Kidney (tissue), 13 donors: ENCODE measurements at regions not wholly inside any gene's neighbourhood (a gene's known extent, or its start where the extent isn't known, plus 50 kb on each side); places are given as distances from the start of the nearest gene placed in this dataset.

Experiments used
- DNase-seq, 5 donors: peaks; one replicate each; pipeline ENCODE4 v3.0.0-alpha.2; 2013 to 2020
- FAIRE-seq: peaks from 2 replicates; lab custom pipeline; 2012; peaks lifted over from hg19 to GRCh38; lab: Jason Lieb, UNC
- H3K27ac ChIP-seq, 2 donors: one replicate each; pipeline ENCODE4 v1.7.0; 2013; ENCODE audit warnings: low read depth in 2 of 2, low read length in 2 of 2, inconsistent platforms in 1 of 2
- H3K27me3 ChIP-seq: one replicate; pipeline ENCODE4 v1.7.1; 2013; ENCODE audit warnings: low read length, inconsistent platforms; ENCODE audit not compliant: control insufficient read depth, insufficient read depth
- H3K36me3 ChIP-seq, 3 donors: one replicate each; pipeline versions ENCODE4 v1.7.0 to v1.7.1; 2013; ENCODE audit warnings: low read length in 3 of 3, control low read depth in 1 of 3, inconsistent platforms in 1 of 3; ENCODE audit not compliant: insufficient read depth in 3 of 3, control insufficient read depth in 2 of 3
- H3K4me1 ChIP-seq, 3 donors: one replicate each; pipeline versions ENCODE4 v1.7.0 to v1.7.1; 2013; ENCODE audit warnings: low read length in 3 of 3, inconsistent platforms in 1 of 3, low read depth in 1 of 3; ENCODE audit not compliant: control insufficient read depth in 2 of 3, insufficient read depth in 2 of 3
- H3K4me3 ChIP-seq, 3 donors: one replicate each; pipeline versions ENCODE4 v1.7.0 to v1.8.1; 2013; ENCODE audit warnings: low read length in 3 of 3, control low read depth in 1 of 3, inconsistent platforms in 1 of 3
- H3K9ac ChIP-seq, 3 donors: one replicate each; pipeline versions ENCODE4 v1.7.0 to v1.7.1; 2013; ENCODE audit warnings: low read length in 3 of 3, control low read depth in 1 of 3, inconsistent platforms in 1 of 3
- H3K9me3 ChIP-seq, 3 donors: one replicate each; pipeline versions ENCODE4 v1.7.0 to v1.7.1; 2013; ENCODE audit warnings: low read length in 3 of 3, control low read depth in 1 of 3, inconsistent platforms in 1 of 3; ENCODE audit not compliant: control insufficient read depth in 2 of 3, insufficient read depth in 1 of 3
- intact Hi-C: fragments of 100-400 bp; cut with DNase I; formaldehyde crosslinking; loops from one replicate; pipeline ENCODE4 v1.11.1; 2022
- TF ChIP-seq, protein P1 (sequence below): IDR thresholded peaks from 3 replicates; pipeline ENCODE4 v1.5.1; 2012; ENCODE audit warnings: mild to moderate bottlenecking, moderate library complexity, borderline replicate concordance; ENCODE audit not compliant: insufficient read depth; ENCODE audit errors: extremely low read depth
- donor health status: control.
- donor health status: control.
- donor health status: control.
- donor health status: control.
- donor health status: control.
- donor health status: DM: yes; HTN: yes; CAD: no.
- donor health status: Normal renal cell carcinoma (clear cell type).

DNA sequence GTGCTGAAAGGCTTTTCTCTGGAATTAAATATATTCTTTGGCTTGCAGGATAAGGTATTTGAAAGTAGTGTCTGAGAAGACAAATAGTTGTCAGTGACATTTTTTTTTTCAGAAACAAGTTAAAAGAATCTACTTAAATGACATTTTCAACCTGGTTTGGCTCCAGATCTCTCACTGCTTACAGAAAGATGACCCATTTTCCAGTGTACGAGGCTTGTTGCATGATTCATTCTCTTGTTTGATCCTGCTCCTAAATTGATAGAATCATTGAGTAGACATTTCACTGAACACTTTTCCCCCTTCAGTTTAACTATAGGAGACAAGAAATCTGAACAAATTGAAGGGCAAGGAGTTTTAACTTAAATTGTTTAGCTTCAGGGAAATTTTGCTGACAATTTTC lies 546.1 kb downstream of the ZNF608 start:
- no peak for FAIRE-seq
- no peak overlapping the region for H3K4me3 ChIP-seq
- H3K9ac ChIP-seq, result no peak overlapping the region
- TF ChIP-seq, protein P1, sequence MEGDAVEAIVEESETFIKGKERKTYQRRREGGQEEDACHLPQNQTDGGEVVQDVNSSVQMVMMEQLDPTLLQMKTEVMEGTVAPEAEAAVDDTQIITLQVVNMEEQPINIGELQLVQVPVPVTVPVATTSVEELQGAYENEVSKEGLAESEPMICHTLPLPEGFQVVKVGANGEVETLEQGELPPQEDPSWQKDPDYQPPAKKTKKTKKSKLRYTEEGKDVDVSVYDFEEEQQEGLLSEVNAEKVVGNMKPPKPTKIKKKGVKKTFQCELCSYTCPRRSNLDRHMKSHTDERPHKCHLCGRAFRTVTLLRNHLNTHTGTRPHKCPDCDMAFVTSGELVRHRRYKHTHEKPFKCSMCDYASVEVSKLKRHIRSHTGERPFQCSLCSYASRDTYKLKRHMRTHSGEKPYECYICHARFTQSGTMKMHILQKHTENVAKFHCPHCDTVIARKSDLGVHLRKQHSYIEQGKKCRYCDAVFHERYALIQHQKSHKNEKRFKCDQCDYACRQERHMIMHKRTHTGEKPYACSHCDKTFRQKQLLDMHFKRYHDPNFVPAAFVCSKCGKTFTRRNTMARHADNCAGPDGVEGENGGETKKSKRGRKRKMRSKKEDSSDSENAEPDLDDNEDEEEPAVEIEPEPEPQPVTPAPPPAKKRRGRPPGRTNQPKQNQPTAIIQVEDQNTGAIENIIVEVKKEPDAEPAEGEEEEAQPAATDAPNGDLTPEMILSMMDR, result no peak
- intact Hi-C loops, result no loop called here
- H3K27ac ChIP-seq, result no peak overlapping the region
- peaks cover 0 to 5% (median 0%) of the 10 kb centered on the region in 3 donors for H3K9me3 ChIP-seq
- no peak for DNase-seq
- H3K4me1 ChIP-seq, result no peaks in the 10 kb centered on the region
- H3K36me3 ChIP-seq, result no peaks in the 10 kb centered on the region
- no peaks in the 10 kb centered on the region for H3K27me3 ChIP-seq

DNA sequence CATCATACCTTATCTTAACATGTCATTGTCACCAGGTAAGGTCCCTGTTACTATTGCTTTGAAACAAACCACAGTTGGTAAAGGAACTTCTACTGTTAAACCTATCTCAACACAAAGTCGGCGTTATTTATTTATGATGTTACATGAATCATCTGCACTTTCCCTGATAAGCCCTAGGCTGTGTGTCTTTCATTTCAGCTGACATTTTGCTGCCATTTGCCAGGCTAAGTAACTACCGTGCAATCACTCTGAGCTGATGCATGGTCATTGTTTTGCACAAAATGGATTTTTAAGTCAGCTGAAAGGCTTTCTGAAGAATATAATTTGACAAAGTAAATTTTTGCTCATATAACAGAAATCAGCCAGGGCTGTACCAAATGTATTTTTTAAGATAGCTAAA lies 546.5 kb downstream of the ZNF608 start:
- no peak overlapping the region for H3K27ac ChIP-seq
- no peaks in the 10 kb centered on the region for H3K27me3 ChIP-seq
- intact Hi-C loops, result no loop called here
- no peaks in the 10 kb centered on the region for H3K4me1 ChIP-seq
- TF ChIP-seq, protein P1, result no peak
- no peak for FAIRE-seq
- DNase-seq, result no peak
- H3K9ac ChIP-seq, result no peak overlapping the region
- H3K4me3 ChIP-seq, result no peak overlapping the region
- H3K36me3 ChIP-seq, result no peaks in the 10 kb centered on the region
- H3K9me3 ChIP-seq, result peaks cover 0 to 5% (median 0%) of the 10 kb centered on the region in 3 donors

DNA sequence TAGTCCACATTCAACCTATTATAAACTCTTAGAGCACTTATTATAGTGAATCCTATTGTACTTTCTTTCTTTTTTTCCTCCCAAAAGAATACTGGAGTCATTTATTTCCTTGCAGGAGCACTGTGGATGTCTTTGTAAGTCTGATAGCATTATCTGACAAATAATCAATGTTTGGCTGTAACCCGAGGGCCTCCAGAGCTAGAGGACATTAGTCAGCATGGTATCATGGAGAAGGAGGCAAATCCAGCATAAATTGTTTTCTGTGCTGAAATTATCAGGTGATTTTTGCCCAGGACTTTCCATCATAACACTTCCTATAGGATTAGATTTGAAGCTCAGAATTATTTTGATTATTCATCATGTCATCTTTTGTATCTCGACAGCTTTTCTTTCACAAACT lies 551.0 kb downstream of the ZNF608 start:
- no peak for DNase-seq
- H3K9ac ChIP-seq, result no peak overlapping the region
- no peaks in the 10 kb centered on the region for H3K27me3 ChIP-seq
- intact Hi-C loops, result no loop called here
- no peak overlapping the region for H3K27ac ChIP-seq
- no peak for FAIRE-seq
- H3K36me3 ChIP-seq, result no peaks in the 10 kb centered on the region
- TF ChIP-seq, protein P1, result no peak
- H3K4me3 ChIP-seq, result no peak overlapping the region
- no peaks in the 10 kb centered on the region for H3K4me1 ChIP-seq
- H3K9me3 ChIP-seq, result no peaks in the 10 kb centered on the region

DNA sequence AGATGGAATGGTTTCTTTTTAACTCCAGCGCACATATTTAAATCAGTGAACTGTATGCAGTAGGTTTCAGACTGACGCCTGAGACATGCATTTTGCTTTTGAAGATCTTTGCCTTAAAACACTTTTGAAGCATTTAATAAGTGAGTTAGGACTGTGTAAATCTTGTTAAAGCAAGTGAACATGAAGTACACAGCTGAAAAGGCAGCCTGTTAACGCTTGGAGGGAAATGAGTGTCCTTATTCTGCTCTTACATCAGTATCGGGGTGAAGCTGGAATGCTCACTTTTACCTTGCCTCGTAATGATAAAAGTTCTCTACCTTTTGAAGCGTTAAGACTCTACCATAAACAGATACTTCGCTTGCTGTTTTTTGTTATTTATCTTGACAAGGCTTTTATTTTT lies 552.2 kb downstream of the ZNF608 start:
- H3K27me3 ChIP-seq, result no peaks in the 10 kb centered on the region

More for the DNA sequence above, 552.2 kb downstream of the ZNF608 start:
- Histone ChIP-seq H3K9ac (no peak overlapping the region), H3K4me3 (no peak overlapping the region), H3K36me3 (no peaks in the 10 kb centered on the region), H3K4me1 (no peaks in the 10 kb centered on the region), H3K9me3 (no peaks in the 10 kb centered on the region), H3K27ac (no peak overlapping the region)
- intact Hi-C loops, result no loop called here
- no peak for FAIRE-seq
- DNase-seq, result no peak
- TF ChIP-seq, protein P1, result no peak
